ENCODE measurements at regions not wholly inside any gene's neighbourhood (a gene's known extent, or its start where the extent isn't known, plus 50 kb on each side); places are given as distances from the start of the nearest gene placed in this dataset.
A peak's percentile ranks its signal among the peaks of the same experiment; 100 is the strongest.

DNA sequence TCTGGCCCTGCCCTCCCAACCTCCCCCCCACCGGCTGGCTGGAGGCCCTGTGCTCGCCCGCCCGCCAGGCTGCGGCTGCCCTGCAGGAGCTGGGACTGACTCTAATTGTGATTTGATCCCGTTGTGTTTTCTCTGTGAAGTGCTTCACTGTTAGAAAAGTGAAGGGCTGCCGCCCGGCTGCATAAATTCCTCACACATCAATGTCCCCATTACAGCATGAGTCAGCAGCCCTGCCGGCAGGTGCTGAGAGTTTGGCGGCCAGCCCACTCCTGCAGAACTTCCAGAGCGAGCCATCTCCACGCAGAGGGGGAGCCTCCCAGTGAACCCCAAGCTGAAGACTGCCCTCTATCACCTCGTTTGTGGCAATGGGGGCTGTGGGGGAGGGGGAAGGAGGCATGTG, 137.9 kb downstream of the DLL1 start:
- Histone ChIP-seq H2AFZ (ENCODE audit: insufficient read depth, low read length, poor library complexity) (no peak overlapping the region), H3K14ac (ENCODE audit: low read length) (no peak overlapping the region), H3K4me3 (ENCODE audit: low read depth, low read length) (no peak overlapping the region), H3K79me2 (ENCODE audit: control insufficient read depth, insufficient read depth, low read length, poor library complexity) (no peaks in the 10 kb centered on the region), H3K9ac (ENCODE audit: low read length) (no peak overlapping the region), H4K12ac (ENCODE audit: low read depth, low read length) (no peak overlapping the region), H3K4ac (ENCODE audit: low read depth, low read length) (no peak overlapping the region), H2AK5ac (ENCODE audit: low read length) (no peak overlapping the region), H3K9me3 (ENCODE audit: insufficient read depth, low read depth, low read length) (peaks cover 2% of the 10 kb centered on the region), H3K23ac (ENCODE audit: low read length) (no peak overlapping the region), H4K91ac (ENCODE audit: low read depth, low read length) (no peak overlapping the region), H3K18ac (ENCODE audit: low read length) (no peak overlapping the region), H2BK5ac (ENCODE audit: low read depth, low read length, poor library complexity) (no peak overlapping the region), H3K79me1 (ENCODE audit: low read length) (peaks cover 5% of the 10 kb centered on the region), H3K27me3 (ENCODE audit: insufficient read depth, low read length) (no peaks in the 10 kb centered on the region), H4K8ac (ENCODE audit: low read depth, low read length) (no peak overlapping the region), H2BK12ac (ENCODE audit: low read length) (no peak overlapping the region), H3K4me1 (ENCODE audit: control insufficient read depth in 1 of 2, insufficient read depth in 2 of 2, low read length in 2 of 2) (peaks cover 18 to 20% of the 10 kb centered on the region in 2 experiments), H3K27ac (ENCODE audit: low read depth, low read length) (no peak overlapping the region), H3K4me2 (ENCODE audit: low read length) (no peak overlapping the region), H2BK120ac (ENCODE audit: insufficient read depth, low read length, poor library complexity) (no peak overlapping the region), H3K36me3 (ENCODE audit: control insufficient read depth in 1 of 2, insufficient read depth in 2 of 2, low read length in 2 of 2) (no peaks in the 10 kb centered on the region)
- WGBS (ENCODE audit: extremely low coverage, insufficient coverage, insufficient read length): no CpG with 5 or more reads among the region's 13 CpGs
- DNase-seq: peak; percentile 60 to 67

DNA sequence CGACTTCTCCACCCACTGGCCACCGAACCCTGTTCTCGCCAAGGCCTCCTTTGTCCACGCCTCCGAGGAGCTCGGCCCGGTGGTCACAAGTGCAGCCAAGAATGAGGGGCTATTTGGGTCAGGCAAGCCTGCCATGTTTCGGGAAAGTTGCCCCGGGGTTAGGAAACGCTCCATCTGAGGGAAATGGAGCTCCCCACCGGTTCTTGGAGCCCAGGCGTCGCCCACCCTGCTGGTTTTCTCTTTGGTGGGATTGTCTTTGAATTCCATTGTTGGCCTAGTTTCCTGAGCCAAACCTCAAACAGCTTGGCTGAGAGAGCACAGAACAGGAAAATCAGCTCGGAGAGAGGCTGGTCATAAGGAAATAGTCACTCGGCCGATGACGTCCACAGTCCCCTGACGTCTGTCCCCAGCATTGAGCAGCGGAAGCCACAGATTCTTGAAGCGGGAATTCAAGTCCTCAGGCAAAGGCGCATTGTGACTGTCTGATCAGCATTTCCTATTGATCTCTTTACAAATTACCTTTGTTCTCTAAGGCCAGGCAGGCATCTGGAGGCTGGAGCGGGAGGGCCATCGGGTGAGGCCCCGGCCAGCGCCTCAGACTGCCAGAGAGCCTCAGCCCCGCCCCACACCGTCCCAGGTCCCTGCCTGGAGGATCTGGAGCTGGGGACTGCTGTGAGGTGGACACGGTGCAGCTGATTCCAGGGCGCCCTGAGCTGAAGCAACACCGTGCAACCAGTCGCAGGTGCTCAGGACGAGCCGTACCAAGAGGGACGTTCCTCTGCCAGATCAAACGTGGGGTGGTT, 138.6 kb downstream of the DLL1 start:
- Histone ChIP-seq H3K4me1 (ENCODE audit: control insufficient read depth in 1 of 2, insufficient read depth in 2 of 2, low read length in 2 of 2) (peaks cover 18 to 20% of the 10 kb centered on the region in 2 experiments), H4K91ac (ENCODE audit: low read depth, low read length) (peak overlapping the region; percentile 23), H3K36me3 (ENCODE audit: control insufficient read depth in 1 of 2, insufficient read depth in 2 of 2, low read length in 2 of 2) (no peaks in the 10 kb centered on the region), H2AK5ac (ENCODE audit: low read length) (peak overlapping the region; percentile 3), H2BK5ac (ENCODE audit: low read depth, low read length, poor library complexity) (no peak overlapping the region), H4K12ac (ENCODE audit: low read depth, low read length) (no peak overlapping the region), H3K14ac (ENCODE audit: low read length) (no peak overlapping the region), H3K27me3 (ENCODE audit: insufficient read depth, low read length) (no peaks in the 10 kb centered on the region), H3K4ac (ENCODE audit: low read depth, low read length) (no peak overlapping the region), H2BK12ac (ENCODE audit: low read length) (peak overlapping the region; percentile 10), H3K4me2 (ENCODE audit: low read length) (no peak overlapping the region), H3K79me2 (ENCODE audit: control insufficient read depth, insufficient read depth, low read length, poor library complexity) (no peaks in the 10 kb centered on the region), H3K9ac (ENCODE audit: low read length) (no peak overlapping the region), H2AFZ (ENCODE audit: insufficient read depth, low read length, poor library complexity) (peak overlapping the region; percentile 37), H3K27ac (ENCODE audit: low read depth, low read length) (no peak overlapping the region), H3K4me3 (ENCODE audit: low read depth, low read length) (no peak overlapping the region), H4K8ac (ENCODE audit: low read depth, low read length) (no peak overlapping the region), H2BK120ac (ENCODE audit: insufficient read depth, low read length, poor library complexity) (no peak overlapping the region), H3K23ac (ENCODE audit: low read length) (no peak overlapping the region), H3K79me1 (ENCODE audit: low read length) (peaks cover 5% of the 10 kb centered on the region), H3K9me3 (ENCODE audit: insufficient read depth, low read depth, low read length) (peaks cover 2% of the 10 kb centered on the region), H3K18ac (ENCODE audit: low read length) (peak overlapping the region; percentile 34)
- WGBS (ENCODE audit: extremely low coverage, insufficient coverage, insufficient read length): no CpG with 5 or more reads among the region's 35 CpGs
- peak; percentile 21 to 50 for DNase-seq

DNA sequence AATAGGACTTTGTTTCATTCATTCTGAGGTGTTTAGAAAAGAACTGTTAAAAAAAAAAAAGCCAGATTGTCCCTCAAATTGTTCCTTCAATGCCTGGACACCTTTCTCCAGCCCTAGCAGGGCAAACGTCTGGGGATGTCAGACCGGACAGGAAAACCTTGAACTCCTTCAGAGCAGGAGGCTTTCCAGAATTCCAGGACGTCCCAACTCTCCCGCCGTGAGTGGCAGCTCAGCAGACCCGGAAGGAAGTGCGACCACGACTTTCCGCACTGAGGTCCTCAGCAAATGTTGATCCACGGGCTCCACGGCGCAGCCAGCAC, 139.1 kb downstream of the DLL1 start:
- Histone ChIP-seq H2BK120ac (ENCODE audit: insufficient read depth, low read length, poor library complexity) (no peak overlapping the region), H3K18ac (ENCODE audit: low read length) (no peak overlapping the region), H2BK5ac (ENCODE audit: low read depth, low read length, poor library complexity) (no peak overlapping the region)

GRCh38 chr6:170151321-170151771, 139.5 kb downstream of the DLL1 start:
- no peak for DNase-seq
- Histone ChIP-seq H2AK5ac (ENCODE audit: low read length) (no peak overlapping the region), H3K4me2 (ENCODE audit: low read length) (no peak overlapping the region), H3K23ac (ENCODE audit: low read length) (no peak overlapping the region), H4K91ac (ENCODE audit: low read depth, low read length) (no peak overlapping the region), H3K9ac (ENCODE audit: low read length) (no peak overlapping the region), H3K27ac (ENCODE audit: low read depth, low read length) (no peak overlapping the region), H2BK12ac (ENCODE audit: low read length) (no peak overlapping the region), H3K18ac (ENCODE audit: low read length) (no peak overlapping the region), H3K14ac (ENCODE audit: low read length) (no peak overlapping the region), H2AFZ (ENCODE audit: insufficient read depth, low read length, poor library complexity) (no peak overlapping the region), H3K27me3 (ENCODE audit: insufficient read depth, low read length) (no peaks in the 10 kb centered on the region), H2BK5ac (ENCODE audit: low read depth, low read length, poor library complexity) (no peak overlapping the region), H3K79me1 (ENCODE audit: low read length) (peaks cover 5% of the 10 kb centered on the region), H3K4ac (ENCODE audit: low read depth, low read length) (no peak overlapping the region), H2BK120ac (ENCODE audit: insufficient read depth, low read length, poor library complexity) (no peak overlapping the region), H3K4me1 (ENCODE audit: control insufficient read depth in 1 of 2, insufficient read depth in 2 of 2, low read length in 2 of 2) (peaks cover 18 to 20% of the 10 kb centered on the region in 2 experiments), H3K9me3 (ENCODE audit: insufficient read depth, low read depth, low read length) (peaks cover 2% of the 10 kb centered on the region), H3K36me3 (ENCODE audit: control insufficient read depth in 1 of 2, insufficient read depth in 2 of 2, low read length in 2 of 2) (no peaks in the 10 kb centered on the region), H4K12ac (ENCODE audit: low read depth, low read length) (no peak overlapping the region), H3K79me2 (ENCODE audit: control insufficient read depth, insufficient read depth, low read length, poor library complexity) (no peaks in the 10 kb centered on the region), H4K8ac (ENCODE audit: low read depth, low read length) (no peak overlapping the region), H3K4me3 (ENCODE audit: low read depth, low read length) (no peak overlapping the region)
- no CpG with 5 or more reads among the region's 11 CpGs for WGBS (ENCODE audit: extremely low coverage, insufficient coverage, insufficient read length)

More for the DNA sequence above, 139.1 kb downstream of the DLL1 start:
- DNase-seq: no peak
- Histone ChIP-seq H4K12ac (ENCODE audit: low read depth, low read length) (no peak overlapping the region), H3K23ac (ENCODE audit: low read length) (no peak overlapping the region), H2AFZ (ENCODE audit: insufficient read depth, low read length, poor library complexity) (no peak overlapping the region), H3K27ac (ENCODE audit: low read depth, low read length) (no peak overlapping the region), H3K79me1 (ENCODE audit: low read length) (peaks cover 5% of the 10 kb centered on the region), H3K4me3 (ENCODE audit: low read depth, low read length) (no peak overlapping the region), H3K36me3 (ENCODE audit: control insufficient read depth in 1 of 2, insufficient read depth in 2 of 2, low read length in 2 of 2) (no peaks in the 10 kb centered on the region), H3K4me1 (ENCODE audit: control insufficient read depth in 1 of 2, insufficient read depth in 2 of 2, low read length in 2 of 2) (peaks cover 18 to 20% of the 10 kb centered on the region in 2 experiments), H4K8ac (ENCODE audit: low read depth, low read length) (no peak overlapping the region), H2AK5ac (ENCODE audit: low read length) (no peak overlapping the region), H3K27me3 (ENCODE audit: insufficient read depth, low read length) (no peaks in the 10 kb centered on the region), H3K4me2 (ENCODE audit: low read length) (no peak overlapping the region), H3K9me3 (ENCODE audit: insufficient read depth, low read depth, low read length) (peaks cover 2% of the 10 kb centered on the region), H3K4ac (ENCODE audit: low read depth, low read length) (no peak overlapping the region), H2BK12ac (ENCODE audit: low read length) (peak overlapping the region; percentile 10), H3K9ac (ENCODE audit: low read length) (no peak overlapping the region), H3K79me2 (ENCODE audit: control insufficient read depth, insufficient read depth, low read length, poor library complexity) (no peaks in the 10 kb centered on the region), H3K14ac (ENCODE audit: low read length) (no peak overlapping the region), H4K91ac (ENCODE audit: low read depth, low read length) (peak overlapping the region; percentile 23)
- no CpG with 5 or more reads among the region's 12 CpGs for WGBS (ENCODE audit: extremely low coverage, insufficient coverage, insufficient read length)

Data from trophoblast cell (in vitro differentiated cells and primary cell).